PC-9 (cell line): ENCODE measurements at regions not wholly inside any gene's neighbourhood (a gene's known extent, or its start where the extent isn't known, plus 50 kb on each side); places are given as distances from the start of the nearest gene placed in this dataset.

Experiments used
- BruUV-seq: library from RNA; stranded (reverse); fragments of 400-500 nt; replicated peaks from 2 replicates; lab custom pipeline; 2021; lab: Mats Ljungman, UMichigan
- CTCF ChIA-PET: fragments of 300-600 bp; sonication (Branson Sonifier 250); formaldehyde crosslinking; loops from one replicate; lab custom pipeline; 2022; ENCODE audit warnings: antibody characterized with exemption; lab: Charles Lee
- POLR2A ChIA-PET: fragments of 300-600 bp; sonication (Branson Sonifier 250); formaldehyde crosslinking; loops from one replicate; lab custom pipeline; 2022; ENCODE audit warnings: antibody characterized with exemption; ENCODE audit not compliant: unreplicated experiment; lab: Charles Lee
- DNase-seq, 2 experiments: peaks; one replicate each; pipeline versions ENCODE4 v3.0.0 to v3.0.0-alpha.2; 2015 to 2022; ENCODE audit warnings: mixed read lengths in 1 of 2
- H2AFZ ChIP-seq: fragments of 200-600 bp; sonication (generic); 2 replicates; pipeline ENCODE4 v1.8.1; 2017; ENCODE audit warnings: antibody characterized with exemption
- H3F3A ChIP-seq: fragments of 200-600 bp; sonication (generic); 2 replicates; pipeline ENCODE4 v1.8.1; 2017; ENCODE audit warnings: antibody characterized with exemption, mild to moderate bottlenecking, low read depth; ENCODE audit not compliant: insufficient read depth
- H3K27ac ChIP-seq: fragments of 200-600 bp; sonication (generic); 2 replicates; pipeline ENCODE4 v1.6.1; 2016; ENCODE audit warnings: mixed run types
- H3K27me3 ChIP-seq: fragments of 200-600 bp; sonication (generic); 2 replicates; pipeline ENCODE4 v1.6.1; 2016; ENCODE audit warnings: low read depth, mixed run types; ENCODE audit not compliant: insufficient read depth
- H3K36me3 ChIP-seq: fragments of 200-600 bp; sonication (generic); 2 replicates; pipeline ENCODE4 v1.6.1; 2016; ENCODE audit warnings: low read depth, mixed run types
- H3K4me1 ChIP-seq: fragments of 200-600 bp; sonication (generic); replicated peaks from 2 replicates; pipeline ENCODE4 v1.6.1; 2016; ENCODE audit warnings: mixed run types; ENCODE audit not compliant: insufficient read depth
- H3K4me2 ChIP-seq: fragments of 200-600 bp; sonication (generic); 2 replicates; pipeline ENCODE4 v1.6.1; 2017; ENCODE audit warnings: mixed run types
- H3K4me3 ChIP-seq: fragments of 200-600 bp; sonication (generic); 2 replicates; pipeline ENCODE4 v1.6.1; 2016; ENCODE audit warnings: mixed run types
- H3K79me2 ChIP-seq: fragments of 200-600 bp; sonication (generic); 2 replicates; pipeline ENCODE4 v1.6.1; 2017; ENCODE audit warnings: low read depth, mixed run types
- H3K9me2 ChIP-seq: fragments of 200-600 bp; sonication (generic); 2 replicates; pipeline ENCODE4 v1.8.1; 2017; ENCODE audit warnings: mild to moderate bottlenecking; ENCODE audit not compliant: insufficient read depth
- H3K9me3 ChIP-seq: fragments of 200-600 bp; sonication (generic); 2 replicates; pipeline ENCODE4 v1.8.1; 2016; ENCODE audit warnings: low read depth; ENCODE audit not compliant: insufficient read depth
- H4K20me1 ChIP-seq: fragments of 200-600 bp; sonication (generic); 2 replicates; pipeline ENCODE4 v1.8.1; 2017; ENCODE audit not compliant: insufficient read depth
- CTCF ChIP-seq: fragments of 200-600 bp; sonication (generic); conservative IDR thresholded peaks from 2 replicates; pipeline ENCODE4 v1.6.1; 2017; ENCODE audit warnings: mixed run types, antibody characterized with exemption, mild to moderate bottlenecking, moderate library complexity
- EZH2 ChIP-seq: fragments of 200-600 bp; sonication (generic); IDR thresholded peaks from 2 replicates; pipeline ENCODE4 v1.8.0; 2017; ENCODE audit warnings: antibody characterized with exemption, low read depth
- intact Hi-C: fragments of 100-400 bp; cut with micrococcal nuclease; formaldehyde crosslinking; loops from one replicate; pipeline ENCODE4 v1.10.0; 2022; ENCODE audit not compliant: unreplicated experiment

- TF ChIP-seq EZH2 (no peak), CTCF (no peak)
- ChIA-PET CTCF (interaction anchor here (0.6 kb wide), 1 partner anchor 183 kb away, joined by 3 read pairs; no protein-coding TSS in a partner anchor), POLR2A (no interaction called here)
- no peaks in the 10 kb centered on the region for H4K20me1 ChIP-seq
- H3K36me3 ChIP-seq, result no peaks in the 10 kb centered on the region
- H3K4me2 ChIP-seq, result no peak overlapping the region
- no peak for DNase-seq
- intact Hi-C loops, result no loop called here
- H3F3A ChIP-seq, result no peaks in the 10 kb centered on the region
- H3K79me2 ChIP-seq, result no peaks in the 10 kb centered on the region
- H2AFZ ChIP-seq, result no peak overlapping the region
- H3K4me1 ChIP-seq, result no peaks in the 10 kb centered on the region
- BruUV-seq, result no TSS peak
- no peaks in the 10 kb centered on the region; the same call in 1 of the 2 replicates for H3K9me2 ChIP-seq
- no peaks in the 10 kb centered on the region for H3K27me3 ChIP-seq
- no peak overlapping the region for H3K4me3 ChIP-seq
- H3K9me3 ChIP-seq, result no peaks in the 10 kb centered on the region
- no peak overlapping the region for H3K27ac ChIP-seq
These were observed 60.5 kb upstream of the EDIL3 start for GRCh38 chr5:84445049-84445685.

GRCh38 chr5:84438456-84438855 is 53.8 kb upstream of the EDIL3 start:
- ChIA-PET CTCF (interaction anchor here (0.6 kb wide), 1 partner anchor 70 kb away, joined by 3 read pairs; no protein-coding TSS in a partner anchor), POLR2A (no interaction called here)
- Histone ChIP-seq H3K4me1 (peaks cover 36% of the 10 kb centered on the region), H3K9me3 (peaks cover 14% of the 10 kb centered on the region), H3K9me2 (no peaks in the 10 kb centered on the region; the same call in 1 of the 2 replicates), H3K79me2 (no peaks in the 10 kb centered on the region), H3K36me3 (no peaks in the 10 kb centered on the region), H3F3A (peaks cover 8% of the 10 kb centered on the region), H3K27me3 (no peaks in the 10 kb centered on the region), H4K20me1 (no peaks in the 10 kb centered on the region), H3K4me2 (no peak overlapping the region), H2AFZ (no peak overlapping the region), H3K27ac (no peak overlapping the region), H3K4me3 (no peak overlapping the region)
- no peak for TF ChIP-seq CTCF
- no peak for TF ChIP-seq EZH2
- no peak for DNase-seq
- BruUV-seq, result no TSS peak
- intact Hi-C loops, result loop anchor here (5.0 kb wide), 2 partner anchors 146 to 259 kb away; no protein-coding TSS in a partner anchor

- no TSS peak for BruUV-seq
- Histone ChIP-seq H3K9me3 (peaks cover 21% of the 10 kb centered on the region), H3K4me1 (peaks cover 36% of the 10 kb centered on the region), H3K4me3 (no peak overlapping the region), H3F3A (peaks cover 8% of the 10 kb centered on the region), H3K9me2 (no peaks in the 10 kb centered on the region; the same call in 1 of the 2 replicates), H3K27me3 (no peaks in the 10 kb centered on the region), H3K36me3 (no peaks in the 10 kb centered on the region), H3K4me2 (no peak overlapping the region; the same call in 1 of the 2 replicates), H2AFZ (no peak overlapping the region), H3K27ac (0 out of 2 replicates have a peak overlapping the region, but pooled peaks have one; percentile 21), H3K79me2 (no peaks in the 10 kb centered on the region), H4K20me1 (no peaks in the 10 kb centered on the region)
- TF ChIP-seq EZH2 (no peak), CTCF (no peak)
- ChIA-PET CTCF (interaction anchor here (0.6 kb wide), 1 partner anchor 71 kb away, joined by 3 read pairs; no protein-coding TSS in a partner anchor), POLR2A (no interaction called here)
- peak in 1 of 2 experiments; percentile 64 for DNase-seq
- intact Hi-C loops, result loop anchor here (2.0 to 5.0 kb wide), 3 partner anchors 43 to 260 kb away; no protein-coding TSS in a partner anchor
These were observed 53.1 kb upstream of the EDIL3 start for GRCh38 chr5:84437673-84438315.
